Activated CD8-positive, alpha-beta memory T cell treated with anti-CD3 and anti-CD28 coated beads, Interleukin-2, amount 10 ng/mL, durations not matched to agents 7 days and 5 days (primary cell): ENCODE measurements at regions not wholly inside any gene's neighbourhood (a gene's known extent, or its start where the extent isn't known, plus 50 kb on each side); places are given as distances from the start of the nearest gene placed in this dataset.
"Not testable (repeated sequence)": the region's sequence is repeated elsewhere in the genome, so short reads cannot be mapped to it uniquely, and the experiment has no call there.

Source experiments
- ATAC-seq: fragments of 150-1000 bp; cut with Tn5 transposase; one replicate; pipeline ENCODE4 v1.10.0; 2021; ENCODE audit warnings: moderate library complexity
- CTCF ChIA-PET: fragments of 350-600 bp; sonication (Branson Sonifier 250); formaldehyde crosslinking; loops from one replicate; lab custom pipeline; 2021; ENCODE audit warnings: antibody characterized with exemption; lab: Charles Lee
- DNase-seq: peaks from one replicate; pipeline ENCODE4 v3.0.0-alpha.2; 2020
- H3K27ac Mint-ChIP-seq: one replicate; pipeline ENCODE4 v1.8.0; 2021; ENCODE audit warnings: mild to moderate bottlenecking, mixed read lengths
- H3K27me3 Mint-ChIP-seq: one replicate; pipeline ENCODE4 v1.8.0; 2021; ENCODE audit warnings: mixed read lengths
- H3K36me3 Mint-ChIP-seq: one replicate; pipeline ENCODE4 v1.8.0; 2021; ENCODE audit warnings: mild to moderate bottlenecking, mixed read lengths
- H3K4me1 Mint-ChIP-seq: one replicate; pipeline ENCODE4 v1.8.0; 2021; ENCODE audit warnings: mixed read lengths
- H3K4me3 Mint-ChIP-seq: one replicate; pipeline ENCODE4 v1.8.0; 2021; ENCODE audit warnings: mild to moderate bottlenecking, moderate library complexity, mixed read lengths
- H3K9me3 Mint-ChIP-seq: one replicate; pipeline ENCODE4 v1.8.0; 2022; ENCODE audit warnings: low read depth, mixed read lengths

DNA sequence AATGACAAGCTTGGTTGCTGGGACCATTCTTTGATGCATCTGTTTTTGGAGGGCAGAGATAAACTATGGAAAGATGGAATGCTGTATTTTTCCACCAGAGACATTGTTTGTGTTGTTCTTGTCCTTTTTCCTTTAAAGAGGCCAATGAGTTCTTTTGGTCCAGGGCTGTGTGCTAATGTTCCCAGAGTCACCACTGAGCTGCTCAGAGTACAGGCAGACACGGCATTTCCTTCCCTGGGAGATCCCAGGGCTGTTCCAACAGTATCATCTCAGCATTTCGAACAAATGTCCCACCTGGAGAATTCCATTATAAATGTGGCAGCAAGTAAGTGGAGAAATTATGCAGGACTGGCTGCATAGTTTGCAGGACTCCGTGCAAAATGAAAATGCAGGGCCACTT, 190.6 kb downstream of the IL20RB start:
- ATAC-seq (no peak), DNase-seq (no peak)
- CTCF ChIA-PET: no interaction called here
- Mint-ChIP-seq H3K27ac (no peak overlapping the region), H3K4me3 (no peak overlapping the region), H3K36me3 (no peaks in the 10 kb centered on the region), H3K9me3 (no peaks in the 10 kb centered on the region), H3K27me3 (peaks cover 21% of the 10 kb centered on the region), H3K4me1 (no peaks in the 10 kb centered on the region)

DNA sequence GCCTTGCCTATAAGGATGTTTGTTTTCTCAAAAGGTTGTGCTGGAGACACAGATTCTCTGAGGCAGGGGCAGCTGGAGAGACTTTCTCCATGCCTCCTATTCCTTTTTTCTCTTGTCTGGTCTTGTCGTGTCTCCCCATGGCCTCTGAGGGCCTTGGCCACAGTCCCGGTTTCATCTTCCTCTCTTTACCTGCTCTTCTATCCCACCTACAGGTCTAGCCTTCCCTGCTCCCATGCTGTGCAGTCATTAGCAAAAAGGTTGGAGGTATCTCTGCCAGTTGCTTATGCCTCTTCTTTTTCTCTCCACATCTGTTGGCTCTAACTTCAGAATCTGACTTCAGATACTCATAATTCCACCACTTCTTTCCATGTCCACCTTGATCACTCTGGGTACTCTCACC, 191.1 kb downstream of the IL20RB start:
- no peaks in the 10 kb centered on the region for H3K4me1 Mint-ChIP-seq
- no peak for ATAC-seq
- no peaks in the 10 kb centered on the region for H3K36me3 Mint-ChIP-seq
- DNase-seq: no peak
- H3K9me3 Mint-ChIP-seq: no peaks in the 10 kb centered on the region
- H3K4me3 Mint-ChIP-seq: no peak overlapping the region
- H3K27ac Mint-ChIP-seq: no peak overlapping the region
- CTCF ChIA-PET: no interaction called here
- peaks cover 21% of the 10 kb centered on the region for H3K27me3 Mint-ChIP-seq

GRCh38 chr3:137150825-137151224, 193.0 kb downstream of the IL20RB start:
- no peak overlapping the region for H3K27ac Mint-ChIP-seq
- no peaks in the 10 kb centered on the region for H3K4me1 Mint-ChIP-seq
- peaks cover 18% of the 10 kb centered on the region for H3K27me3 Mint-ChIP-seq
- no peak for ATAC-seq
- no peak overlapping the region for H3K4me3 Mint-ChIP-seq
- no peaks in the 10 kb centered on the region for H3K9me3 Mint-ChIP-seq
- CTCF ChIA-PET: no interaction called here
- DNase-seq: no peak
- H3K36me3 Mint-ChIP-seq: no peaks in the 10 kb centered on the region

- H3K4me1 Mint-ChIP-seq, H3K27ac Mint-ChIP-seq, H3K9me3 Mint-ChIP-seq, DNase-seq, ATAC-seq, H3K4me3 Mint-ChIP-seq, CTCF ChIA-PET, H3K27me3 Mint-ChIP-seq, H3K36me3 Mint-ChIP-seq: not testable (repeated sequence)
Observed at GRCh38 chr3:137153046-137153445, 195.3 kb downstream of the IL20RB start.

DNA sequence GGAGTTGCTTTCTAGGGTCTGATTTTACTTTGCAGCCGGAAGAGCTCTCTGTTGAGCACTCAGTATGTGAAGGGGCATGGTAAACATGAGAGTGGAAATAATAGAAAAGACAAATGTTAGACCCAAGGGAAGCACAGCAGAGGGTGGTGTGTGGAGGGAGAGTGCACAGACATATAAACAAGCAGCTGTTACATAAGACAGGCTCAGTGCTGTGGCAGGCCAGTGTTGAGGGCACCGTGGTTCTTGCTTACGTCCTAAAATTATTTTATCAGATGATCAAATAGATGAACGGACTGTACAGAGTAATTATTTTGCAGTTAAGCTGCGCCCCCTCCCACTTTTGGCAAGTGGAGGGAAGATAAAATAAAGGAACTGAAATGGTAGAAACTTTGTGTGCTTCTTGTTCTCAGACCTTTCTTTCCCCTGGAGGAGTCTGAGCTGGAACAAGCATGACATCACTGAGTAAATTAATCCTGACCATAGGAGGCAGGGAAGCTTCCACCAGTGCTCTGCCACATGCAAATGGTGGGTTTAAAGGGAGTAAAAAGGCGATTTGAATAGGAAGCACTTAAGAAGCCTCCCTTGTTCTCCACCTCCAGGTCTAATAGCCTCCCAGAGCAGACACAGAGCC, 205.6 kb downstream of the IL20RB start:
- no peaks in the 10 kb centered on the region for H3K4me1 Mint-ChIP-seq
- H3K4me3 Mint-ChIP-seq: no peak overlapping the region
- DNase-seq (no peak), ATAC-seq (no peak)
- H3K36me3 Mint-ChIP-seq: no peaks in the 10 kb centered on the region
- H3K9me3 Mint-ChIP-seq: no peaks in the 10 kb centered on the region
- no peak overlapping the region for H3K27ac Mint-ChIP-seq
- peaks cover 9% of the 10 kb centered on the region for H3K27me3 Mint-ChIP-seq
- CTCF ChIA-PET: no interaction called here

GRCh38 chr3:137163958-137164357, 206.2 kb downstream of the IL20RB start:
- DNase-seq: no peak
- CTCF ChIA-PET: no interaction called here
- H3K27ac Mint-ChIP-seq: no peak overlapping the region
- H3K27me3 Mint-ChIP-seq: peaks cover 9% of the 10 kb centered on the region
- H3K4me3 Mint-ChIP-seq: no peak overlapping the region
- no peaks in the 10 kb centered on the region for H3K4me1 Mint-ChIP-seq
- no peak for ATAC-seq
- H3K36me3 Mint-ChIP-seq: no peaks in the 10 kb centered on the region
- H3K9me3 Mint-ChIP-seq: no peaks in the 10 kb centered on the region

GRCh38 chr3:137165117-137165806, 207.5 kb downstream of the IL20RB start:
- DNase-seq (no peak), ATAC-seq (no peak)
- H3K36me3 Mint-ChIP-seq: no peaks in the 10 kb centered on the region
- no peak overlapping the region for H3K4me3 Mint-ChIP-seq
- no peaks in the 10 kb centered on the region for H3K4me1 Mint-ChIP-seq
- CTCF ChIA-PET: interaction anchor here (0.8 kb wide), 1 partner anchor 47 kb away, joined by 4 read pairs; no protein-coding TSS in a partner anchor
- H3K27ac Mint-ChIP-seq: no peak overlapping the region
- H3K9me3 Mint-ChIP-seq: no peaks in the 10 kb centered on the region
- peaks cover 9% of the 10 kb centered on the region for H3K27me3 Mint-ChIP-seq

- H3K27me3 Mint-ChIP-seq: no peaks in the 10 kb centered on the region
- no peaks in the 10 kb centered on the region for H3K36me3 Mint-ChIP-seq
- no peak for ATAC-seq
- H3K27ac Mint-ChIP-seq: no peak overlapping the region
- no peak for DNase-seq
- CTCF ChIA-PET: no interaction called here
- H3K4me1 Mint-ChIP-seq: no peaks in the 10 kb centered on the region
- H3K9me3 Mint-ChIP-seq: no peaks in the 10 kb centered on the region
- H3K4me3 Mint-ChIP-seq: no peak overlapping the region
Observed at GRCh38 chr3:137171834-137172603, 214.2 kb downstream of the IL20RB start.

GRCh38 chr3:137172728-137173127, 214.9 kb downstream of the IL20RB start:
- H3K27ac Mint-ChIP-seq: no peak overlapping the region
- CTCF ChIA-PET: no interaction called here
- H3K27me3 Mint-ChIP-seq: no peaks in the 10 kb centered on the region
- no peaks in the 10 kb centered on the region for H3K9me3 Mint-ChIP-seq
- H3K36me3 Mint-ChIP-seq: no peaks in the 10 kb centered on the region
- H3K4me3 Mint-ChIP-seq: no peak overlapping the region
- ATAC-seq (no peak), DNase-seq (no peak)
- no peaks in the 10 kb centered on the region for H3K4me1 Mint-ChIP-seq

DNA sequence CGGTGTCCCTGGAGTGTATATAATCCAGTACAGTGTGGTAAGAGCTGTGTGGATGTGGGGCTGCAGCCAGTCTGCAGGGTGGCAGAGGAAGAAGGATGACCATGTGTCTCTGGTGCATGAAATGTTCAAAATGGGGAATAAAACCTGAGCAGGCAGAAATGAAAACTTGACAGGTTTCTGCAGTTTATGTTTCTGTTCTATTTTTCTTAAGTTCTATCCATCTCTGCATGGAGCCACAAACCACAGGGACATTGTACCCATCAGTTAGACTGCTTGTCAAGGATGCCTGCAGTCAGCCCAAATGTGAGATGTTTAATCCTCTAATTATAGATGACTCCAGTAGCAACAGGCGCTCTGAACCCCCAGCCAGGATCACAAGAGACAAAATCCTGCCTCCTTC, 216.7 kb downstream of the IL20RB start:
- H3K4me3 Mint-ChIP-seq: no peak overlapping the region
- no peaks in the 10 kb centered on the region for H3K4me1 Mint-ChIP-seq
- no peaks in the 10 kb centered on the region for H3K9me3 Mint-ChIP-seq
- H3K27me3 Mint-ChIP-seq: no peaks in the 10 kb centered on the region
- no peak for ATAC-seq
- no peak overlapping the region for H3K27ac Mint-ChIP-seq
- DNase-seq: no peak
- H3K36me3 Mint-ChIP-seq: no peaks in the 10 kb centered on the region
- CTCF ChIA-PET: no interaction called here

GRCh38 chr3:137180220-137180619, 222.4 kb downstream of the IL20RB start:
- H3K4me1 Mint-ChIP-seq: no peaks in the 10 kb centered on the region
- H3K36me3 Mint-ChIP-seq: no peaks in the 10 kb centered on the region
- no peaks in the 10 kb centered on the region for H3K27me3 Mint-ChIP-seq
- no peaks in the 10 kb centered on the region for H3K9me3 Mint-ChIP-seq
- no peak for ATAC-seq
- DNase-seq: no peak
- CTCF ChIA-PET: no interaction called here
- no peak overlapping the region for H3K27ac Mint-ChIP-seq
- H3K4me3 Mint-ChIP-seq: no peak overlapping the region

- Mint-ChIP-seq H3K27me3 (no peaks in the 10 kb centered on the region), H3K4me1 (no peaks in the 10 kb centered on the region), H3K9me3 (no peaks in the 10 kb centered on the region), H3K27ac (no peak overlapping the region), H3K36me3 (no peaks in the 10 kb centered on the region), H3K4me3 (no peak overlapping the region)
- CTCF ChIA-PET: no interaction called here
- DNase-seq (no peak), ATAC-seq (no peak)
Observed at GRCh38 chr3:137191133-137191923, 233.5 kb downstream of the IL20RB start.

DNA sequence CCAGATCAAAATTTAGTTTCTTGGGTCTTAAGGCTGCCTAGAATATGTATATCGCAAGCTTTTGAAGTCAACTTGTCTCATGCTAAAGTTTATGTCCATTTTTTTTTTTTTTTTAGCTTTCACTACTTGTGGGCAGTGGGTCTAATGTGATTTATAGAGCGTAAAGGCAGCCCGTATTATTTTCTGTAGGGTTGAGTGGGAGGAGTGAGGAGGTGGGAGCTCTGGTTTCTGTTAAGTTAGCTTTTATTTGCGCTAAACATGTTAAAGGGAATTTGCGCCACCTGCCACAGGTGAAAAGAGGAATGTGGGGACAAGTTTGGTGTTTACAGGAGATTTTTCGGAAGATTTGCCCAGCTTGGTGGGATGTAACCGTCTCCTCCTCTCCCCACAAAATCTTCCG, 234.2 kb downstream of the IL20RB start:
- no peaks in the 10 kb centered on the region for H3K27me3 Mint-ChIP-seq
- no peaks in the 10 kb centered on the region for H3K9me3 Mint-ChIP-seq
- H3K36me3 Mint-ChIP-seq: no peaks in the 10 kb centered on the region
- DNase-seq (no peak), ATAC-seq (no peak)
- no peak overlapping the region for H3K27ac Mint-ChIP-seq
- H3K4me1 Mint-ChIP-seq: no peaks in the 10 kb centered on the region
- H3K4me3 Mint-ChIP-seq: no peak overlapping the region
- CTCF ChIA-PET: no interaction called here
